H1 (cell line): ENCODE measurements at regions not wholly inside any gene's neighbourhood (a gene's known extent, or its start where the extent isn't known, plus 50 kb on each side); places are given as distances from the start of the nearest gene placed in this dataset.
"Not testable (repeated sequence)": the region's sequence is repeated elsewhere in the genome, so short reads cannot be mapped to it uniquely, and the experiment has no call there.

ENCODE experiments used
- CTCF ChIA-PET: fragments of 300-600 bp; sonication (Branson Sonifier 250); formaldehyde crosslinking; loops from one replicate; lab custom pipeline; 2021; ENCODE audit not compliant: partially characterized antibody; lab: Charles Lee
- POLR2A ChIA-PET: fragments of 300-600 bp; sonication (Branson Sonifier 250); formaldehyde crosslinking; loops from one replicate; lab custom pipeline; 2021; ENCODE audit warnings: inconsistent platforms; ENCODE audit not compliant: partially characterized antibody; lab: Charles Lee
- DNase-seq, 2 experiments: peaks; one replicate each; pipeline versions ENCODE4 v3.0.0 to v3.0.0-alpha.2; 2010 to 2022; ENCODE audit warnings: low spot score in 2 of 2, low read depth in 1 of 2, mixed read lengths in 1 of 2
- FAIRE-seq: peaks from 2 replicates; lab custom pipeline; 2011; peaks lifted over from hg19 to GRCh38; lab: Jason Lieb, UNC
- H2AFZ ChIP-seq: 2 replicates; pipeline ENCODE4 v1.8.1; 2012; ENCODE audit warnings: low read length, inconsistent platforms
- H2AK5ac ChIP-seq: 2 replicates; pipeline ENCODE4 v1.6.1; 2013; ENCODE audit warnings: low read depth, low read length
- H2BK120ac ChIP-seq: replicated peaks from 2 replicates; pipeline ENCODE3; 2013; ENCODE audit warnings: low read depth, low read length, inconsistent platforms
- H2BK12ac ChIP-seq: 2 replicates; pipeline ENCODE4 v1.6.1; 2013; ENCODE audit warnings: low read depth, low read length
- H2BK15ac ChIP-seq: 2 replicates; pipeline ENCODE4 v1.6.1; 2013; ENCODE audit warnings: low read length
- H2BK20ac ChIP-seq: 2 replicates; pipeline ENCODE4 v1.6.1; 2013; ENCODE audit warnings: low read length
- H2BK5ac ChIP-seq: 2 replicates; pipeline ENCODE4 v1.6.1; 2013; ENCODE audit warnings: low read depth, low read length
- H3K14ac ChIP-seq: 2 replicates; pipeline ENCODE4 v1.6.1; 2013; ENCODE audit warnings: inconsistent platforms; ENCODE audit not compliant: insufficient read length
- H3K18ac ChIP-seq: 2 replicates; pipeline ENCODE4 v1.6.1; 2013; ENCODE audit warnings: low read length; ENCODE audit errors: extremely low read depth
- H3K23ac ChIP-seq: 2 replicates; pipeline ENCODE4 v1.6.1; 2013; ENCODE audit warnings: inconsistent platforms; ENCODE audit not compliant: insufficient read length
- H3K23me2 ChIP-seq: 2 replicates; pipeline ENCODE4 v1.6.1; 2013; ENCODE audit warnings: low read depth, low read length
- H3K27ac ChIP-seq: 2 replicates; pipeline ENCODE4 v1.6.1; 2011; ENCODE audit warnings: low read depth, low read length, inconsistent platforms
- H3K27me3 ChIP-seq, 4 experiments: replicated peaks in 1 of 4; 1 replicate in 1 of 4; 2 replicates in 3 of 4; pipeline versions ENCODE4 v1.6.1 to v1.8.1; 2011 to 2013; ENCODE audit warnings: low read length in 3 of 4, mild to moderate bottlenecking in 3 of 4, inconsistent platforms in 2 of 4, mixed read lengths in 2 of 4, moderate library complexity in 1 of 4; ENCODE audit not compliant: control insufficient read depth in 3 of 4, insufficient read depth in 3 of 4; ENCODE audit errors: extremely low read depth in 1 of 4
- H3K36me3 ChIP-seq, 4 experiments: 2 replicates each; pipeline versions ENCODE4 v1.6.1 to v1.8.1; 2011 to 2013; ENCODE audit warnings: mild to moderate bottlenecking in 4 of 4, low read length in 3 of 4, moderate library complexity in 2 of 4, control low read depth in 1 of 4, inconsistent platforms in 1 of 4; ENCODE audit not compliant: insufficient read depth in 4 of 4, control insufficient read depth in 2 of 4
- H3K4ac ChIP-seq: replicated peaks from 2 replicates; pipeline ENCODE3; 2013; ENCODE audit warnings: low read length, low read depth, mixed read lengths, inconsistent platforms; ENCODE audit not compliant: insufficient read length
- H3K4me1 ChIP-seq, 4 experiments: replicated peaks in 1 of 4; 1 replicate in 1 of 4; 2 replicates in 3 of 4; pipeline versions ENCODE4 v1.6.1 to v1.8.1; 2011 to 2013; ENCODE audit warnings: low read length in 3 of 4, inconsistent platforms in 2 of 4, mixed read lengths in 1 of 4; ENCODE audit not compliant: insufficient read depth in 4 of 4, control insufficient read depth in 3 of 4
- H3K4me2 ChIP-seq, 2 experiments: 2 replicates each; pipeline versions ENCODE4 v1.6.1 to v1.8.1; 2011 to 2013; ENCODE audit warnings: low read depth in 2 of 2, low read length in 2 of 2, control low read depth in 1 of 2, inconsistent platforms in 1 of 2, mild to moderate bottlenecking in 1 of 2; ENCODE audit not compliant: insufficient read depth in 1 of 2
- H3K4me3 ChIP-seq, 4 experiments: fragments of 200-600, 300-600 bp in 1 of 4; sonication (generic), shearing (Covaris generic), sonication (Bioruptor Twin) in 1 of 4; 2 replicates each; pipeline versions ENCODE4 v1.5.1 to v1.8.1; 2011 to 2016; ENCODE audit warnings: low read length in 4 of 4, low read depth in 3 of 4, control low read depth in 2 of 4, inconsistent platforms in 2 of 4, mild to moderate bottlenecking in 2 of 4, mixed read lengths in 1 of 4, moderate library complexity in 1 of 4; ENCODE audit not compliant: insufficient read depth in 2 of 4; ENCODE audit errors: extremely low read depth in 1 of 4
- H3K56ac ChIP-seq: replicated peaks from 2 replicates; pipeline ENCODE3; 2013; ENCODE audit warnings: low read depth, mild to moderate bottlenecking, mixed read lengths, low read length, inconsistent platforms; ENCODE audit not compliant: insufficient read length
- H3K79me1 ChIP-seq: 2 replicates; pipeline ENCODE4 v1.6.1; 2013; ENCODE audit warnings: low read depth, low read length, control low read depth
- H3K79me2 ChIP-seq, 2 experiments: 2 replicates each; pipeline versions ENCODE4 v1.6.1 to v1.8.1; 2012 to 2013; ENCODE audit warnings: low read length in 2 of 2, mild to moderate bottlenecking in 2 of 2, inconsistent platforms in 1 of 2; ENCODE audit not compliant: insufficient read depth in 2 of 2, control insufficient read depth in 1 of 2
- H3K9ac ChIP-seq, 4 experiments: replicated peaks in 1 of 4; 1 replicate in 1 of 4; 2 replicates in 3 of 4; pipeline versions ENCODE4 v1.6.1 to v1.8.1; 2011 to 2013; ENCODE audit warnings: low read depth in 3 of 4, low read length in 3 of 4, control low read depth in 2 of 4, mild to moderate bottlenecking in 2 of 4, moderate library complexity in 2 of 4, inconsistent platforms in 1 of 4; ENCODE audit errors: extremely low read depth in 1 of 4
- H3K9me3 ChIP-seq, 2 experiments: 2 replicates each; pipeline versions ENCODE4 v1.6.1 to v1.8.1; 2012 to 2013; ENCODE audit warnings: mild to moderate bottlenecking in 2 of 2, moderate library complexity in 2 of 2, control low read depth in 1 of 2, inconsistent platforms in 1 of 2, low read depth in 1 of 2, low read length in 1 of 2, mixed read lengths in 1 of 2; ENCODE audit not compliant: insufficient read depth in 2 of 2
- H4K20me1 ChIP-seq, 2 experiments: replicated peaks in 1 of 2; 2 replicates each; pipeline versions ENCODE3 to v1.8.1; 2011 to 2013; ENCODE audit warnings: inconsistent platforms in 2 of 2, low read length in 2 of 2, mild to moderate bottlenecking in 1 of 2; ENCODE audit not compliant: insufficient read depth in 2 of 2, control insufficient read depth in 1 of 2
- H4K5ac ChIP-seq: 2 replicates; pipeline ENCODE4 v1.6.1; 2013; ENCODE audit warnings: low read length, low read depth, mixed read lengths, inconsistent platforms; ENCODE audit not compliant: insufficient read length
- H4K8ac ChIP-seq: 2 replicates; pipeline ENCODE4 v1.8.0; 2013; ENCODE audit warnings: mild to moderate bottlenecking, moderate library complexity, low read length, inconsistent platforms; ENCODE audit not compliant: insufficient read depth; ENCODE audit errors: extremely low read depth
- H4K91ac ChIP-seq: replicated peaks from 2 replicates; pipeline ENCODE3; 2013; ENCODE audit warnings: low read length, mixed read lengths, inconsistent platforms; ENCODE audit not compliant: insufficient read length
- WGBS, 2 experiments: shearing (Covaris generic) in 1 of 2; methylation state at CpG; one replicate each; pipeline versions ENCODE4 v1.1.6 to v1.1.7; 2013 to 2015; ENCODE audit warnings: low lambda C conversion rate in 2 of 2, mixed read lengths in 2 of 2, inconsistent platforms in 1 of 2, low coverage in 1 of 2, missing lambda C conversion rate in 1 of 2; ENCODE audit not compliant: insufficient replicate concordance in 2 of 2, insufficient coverage in 1 of 2, insufficient read length in 1 of 2; ENCODE audit errors: extremely low coverage in 1 of 2, missing lambda C conversion rate in 1 of 2; 5-methylcytosine and 5-hydroxymethylcytosine counted together

GRCh38 chr7:63901204-63901506 is 97.5 kb upstream of the ZNF722 start:
- DNase-seq, CTCF ChIA-PET, FAIRE-seq: not testable (repeated sequence)

More at GRCh38 chr7:63901204-63901506, 97.5 kb upstream of the ZNF722 start:
- H3K23ac ChIP-seq, H3K27me3 ChIP-seq, H4K20me1 ChIP-seq, H3K79me2 ChIP-seq, H4K91ac ChIP-seq, POLR2A ChIA-PET, H3K4me3 ChIP-seq, H3K4ac ChIP-seq, H4K5ac ChIP-seq, H2AK5ac ChIP-seq, H3K4me2 ChIP-seq, H3K27ac ChIP-seq, H3K36me3 ChIP-seq, H2BK15ac ChIP-seq, H3K4me1 ChIP-seq, H2BK20ac ChIP-seq, H4K8ac ChIP-seq, H2AFZ ChIP-seq, H3K18ac ChIP-seq, H3K79me1 ChIP-seq, H3K56ac ChIP-seq, H3K14ac ChIP-seq, H2BK5ac ChIP-seq, H3K9ac ChIP-seq, H2BK120ac ChIP-seq, H2BK12ac ChIP-seq, H3K23me2 ChIP-seq: not testable (repeated sequence)
- WGBS, 2 experiments: 84% methylated on average over 11 of the region's 16 CpGs; no CpG with 5 or more reads in 1 of the 2 experiments
- peaks cover 43 to 68% of the 10 kb centered on the region in 2 experiments for H3K9me3 ChIP-seq
